ENCODE measurements at regions not wholly inside any gene's neighbourhood (a gene's known extent, or its start where the extent isn't known, plus 50 kb on each side); places are given as distances from the start of the nearest gene placed in this dataset.

GRCh38 chr2:95761556-95761955, 169.8 kb downstream of the TRIM43 start:
- no peak for TF ChIP-seq CTCF (IDR thresholded peaks at IDR 0.05)
- no peak for TF ChIP-seq POLR2A (IDR thresholded peaks at IDR 0.05)
